OCI-LY7 (cell line): ENCODE measurements at regions not wholly inside any gene's neighbourhood (a gene's known extent, or its start where the extent isn't known, plus 50 kb on each side); places are given as distances from the start of the nearest gene placed in this dataset.

Source experiments
- EZH2phosphoT487 ChIP-seq: fragments of 200-600 bp; sonication (generic); IDR thresholded peaks from 2 replicates; pipeline ENCODE4 v1.6.1; 2018; ENCODE audit warnings: low read depth, borderline replicate concordance, mild to moderate bottlenecking, mixed run types, antibody characterized with exemption, low read length, moderate library complexity, mixed read lengths
- TF ChIP-seq, protein P1 (sequence below): fragments of 200-600 bp; sonication (generic); conservative IDR thresholded peaks from 2 replicates; pipeline ENCODE4 v1.5.1; 2014; ENCODE audit warnings: mild to moderate bottlenecking, antibody characterized with exemption, low read length, moderate library complexity, mixed read lengths

DNA sequence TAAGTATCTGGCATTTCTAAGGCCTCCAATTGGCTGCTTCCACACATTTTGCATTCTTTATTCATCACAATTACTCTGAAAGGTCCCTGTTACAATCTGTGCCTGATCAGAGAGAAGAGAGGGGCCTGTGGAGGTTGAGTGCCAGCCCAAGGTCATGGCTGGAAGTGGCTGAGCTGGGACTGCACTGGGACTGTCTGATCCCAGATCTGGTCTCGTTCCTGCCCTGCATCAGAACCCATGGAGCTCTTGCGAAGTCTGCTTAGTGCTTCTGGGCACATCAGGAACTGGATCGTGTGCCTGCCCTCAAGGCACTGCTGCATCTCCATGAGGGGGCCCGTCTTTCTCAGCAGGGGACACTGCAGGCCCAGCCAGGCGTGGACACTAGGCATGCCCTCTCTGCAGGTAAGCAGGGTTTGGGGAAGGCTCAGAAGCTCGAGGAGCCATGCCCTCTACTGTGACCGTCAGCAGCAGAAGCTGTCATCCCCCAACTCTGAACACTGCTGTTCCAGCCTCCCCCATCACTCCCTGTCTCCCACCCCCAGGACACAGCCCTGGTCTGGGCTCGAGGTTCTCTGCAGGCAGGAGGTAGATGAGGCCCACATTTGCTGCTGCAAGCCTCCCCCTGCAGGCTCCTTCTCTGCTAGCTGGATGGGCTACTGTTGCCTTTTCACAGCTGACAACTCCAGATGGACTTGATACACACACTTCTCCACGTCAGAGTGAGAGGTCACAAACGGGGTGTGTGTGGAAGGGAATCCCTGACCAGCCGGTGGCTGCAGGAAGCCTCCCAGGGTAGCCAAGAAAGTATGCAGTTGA lies 96.5 kb upstream of the PRR23E start:
- TF ChIP-seq, protein P1, sequence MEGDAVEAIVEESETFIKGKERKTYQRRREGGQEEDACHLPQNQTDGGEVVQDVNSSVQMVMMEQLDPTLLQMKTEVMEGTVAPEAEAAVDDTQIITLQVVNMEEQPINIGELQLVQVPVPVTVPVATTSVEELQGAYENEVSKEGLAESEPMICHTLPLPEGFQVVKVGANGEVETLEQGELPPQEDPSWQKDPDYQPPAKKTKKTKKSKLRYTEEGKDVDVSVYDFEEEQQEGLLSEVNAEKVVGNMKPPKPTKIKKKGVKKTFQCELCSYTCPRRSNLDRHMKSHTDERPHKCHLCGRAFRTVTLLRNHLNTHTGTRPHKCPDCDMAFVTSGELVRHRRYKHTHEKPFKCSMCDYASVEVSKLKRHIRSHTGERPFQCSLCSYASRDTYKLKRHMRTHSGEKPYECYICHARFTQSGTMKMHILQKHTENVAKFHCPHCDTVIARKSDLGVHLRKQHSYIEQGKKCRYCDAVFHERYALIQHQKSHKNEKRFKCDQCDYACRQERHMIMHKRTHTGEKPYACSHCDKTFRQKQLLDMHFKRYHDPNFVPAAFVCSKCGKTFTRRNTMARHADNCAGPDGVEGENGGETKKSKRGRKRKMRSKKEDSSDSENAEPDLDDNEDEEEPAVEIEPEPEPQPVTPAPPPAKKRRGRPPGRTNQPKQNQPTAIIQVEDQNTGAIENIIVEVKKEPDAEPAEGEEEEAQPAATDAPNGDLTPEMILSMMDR: no peak
- no peak for TF ChIP-seq EZH2phosphoT487
